Liver (tissue), 8 donors: ENCODE measurements at regions not wholly inside any gene's neighbourhood (a gene's known extent, or its start where the extent isn't known, plus 50 kb on each side); places are given as distances from the start of the nearest gene placed in this dataset.

ENCODE experiments used
- DNase-seq: peaks from one replicate; pipeline ENCODE4 v3.0.0-alpha.2; 2017; ENCODE audit warnings: low spot score
- H3K27ac ChIP-seq, 2 donors: one replicate each; pipeline ENCODE4 v1.7.0; 2013; ENCODE audit warnings: inconsistent platforms in 2 of 2, low read length in 2 of 2, control low read depth in 1 of 2, low read depth in 1 of 2, mild to moderate bottlenecking in 1 of 2
- H3K27me3 ChIP-seq, 4 donors: one replicate each; pipeline versions ENCODE4 v1.6.1 to v1.7.0; 2013; ENCODE audit warnings: low read length in 3 of 4, inconsistent platforms in 1 of 4, mild to moderate bottlenecking in 1 of 4, moderate library complexity in 1 of 4; ENCODE audit not compliant: control insufficient read depth in 4 of 4, insufficient read depth in 4 of 4
- H3K36me3 ChIP-seq, 4 donors: one replicate each; pipeline versions ENCODE4 v1.6.1 to v1.7.0; 2013; ENCODE audit warnings: low read length in 3 of 4, mild to moderate bottlenecking in 3 of 4, low read depth in 1 of 4, moderate library complexity in 1 of 4; ENCODE audit not compliant: control insufficient read depth in 4 of 4, insufficient read depth in 3 of 4
- H3K4me1 ChIP-seq, 4 donors: one replicate each; pipeline versions ENCODE4 v1.6.1 to v1.7.0; 2013; ENCODE audit warnings: low read length in 3 of 4, mild to moderate bottlenecking in 3 of 4, moderate library complexity in 1 of 4; ENCODE audit not compliant: control insufficient read depth in 4 of 4, insufficient read depth in 4 of 4
- H3K4me3 ChIP-seq, 3 donors: one replicate each; pipeline versions ENCODE4 v1.6.1 to v1.7.0; 2013; ENCODE audit warnings: low read length in 3 of 3, control low read depth in 1 of 3, low read depth in 1 of 3, mild to moderate bottlenecking in 1 of 3
- H3K9ac ChIP-seq, 2 donors: one replicate each; pipeline ENCODE4 v1.7.0; 2013; ENCODE audit warnings: low read length in 2 of 2, mild to moderate bottlenecking in 2 of 2, moderate library complexity in 2 of 2, control low read depth in 1 of 2, low read depth in 1 of 2
- H3K9me3 ChIP-seq, 4 donors: one replicate each; pipeline versions ENCODE4 v1.6.1 to v1.7.0; 2013; ENCODE audit warnings: low read length in 3 of 4; ENCODE audit not compliant: control insufficient read depth in 4 of 4
- ATF3 ChIP-seq: IDR thresholded peaks from 2 replicates; pipeline ENCODE4 v1.6.1; 2016; ENCODE audit warnings: antibody characterized with exemption
- EGR1 ChIP-seq, 2 donors: IDR thresholded peaks; 2 replicates each; pipeline ENCODE4 v1.6.1; 2016 to 2018; ENCODE audit warnings: antibody characterized with exemption in 2 of 2, low read depth in 2 of 2
- FOXA1 ChIP-seq: IDR thresholded peaks from 2 replicates; pipeline ENCODE4 v1.6.1; 2016; ENCODE audit warnings: antibody characterized with exemption
- FOXA2 ChIP-seq: IDR thresholded peaks from 2 replicates; pipeline ENCODE4 v1.6.1; 2016; ENCODE audit warnings: antibody characterized with exemption
- GABPA ChIP-seq, 2 donors: IDR thresholded peaks in 1 of 2; conservative IDR thresholded peaks in 1 of 2; 2 replicates each; pipeline ENCODE4 v1.6.1; 2016; ENCODE audit warnings: antibody characterized with exemption in 2 of 2, mild to moderate bottlenecking in 1 of 2, moderate library complexity in 1 of 2
- JUND ChIP-seq, 2 donors: IDR thresholded peaks; 2 replicates each; pipeline ENCODE4 v1.6.1; 2016; ENCODE audit warnings: antibody characterized with exemption in 2 of 2
- MAX ChIP-seq: IDR thresholded peaks from 2 replicates; pipeline ENCODE4 v1.6.1; 2016; ENCODE audit warnings: antibody characterized with exemption
- NR2F2 ChIP-seq: IDR thresholded peaks from 2 replicates; pipeline ENCODE4 v1.6.1; 2016; ENCODE audit warnings: antibody characterized with exemption
- RAD21 ChIP-seq, 2 donors: IDR thresholded peaks; 2 replicates each; pipeline ENCODE4 v1.6.1; 2016; ENCODE audit warnings: antibody characterized with exemption in 2 of 2, mild to moderate bottlenecking in 2 of 2
- REST ChIP-seq: IDR thresholded peaks from 2 replicates; pipeline ENCODE4 v1.6.1; 2016; ENCODE audit warnings: antibody characterized with exemption, mild to moderate bottlenecking
- RXRA ChIP-seq, 2 donors: IDR thresholded peaks; 2 replicates each; pipeline ENCODE4 v1.6.1; 2017 to 2018; ENCODE audit warnings: antibody characterized with exemption in 2 of 2, mild to moderate bottlenecking in 1 of 2
- SP1 ChIP-seq: IDR thresholded peaks from 2 replicates; pipeline ENCODE4 v1.6.1; 2018; ENCODE audit warnings: antibody characterized with exemption, mild to moderate bottlenecking
- TAF1 ChIP-seq: conservative IDR thresholded peaks from 2 replicates; pipeline ENCODE4 v1.6.1; 2016; ENCODE audit warnings: antibody characterized with exemption, mild to moderate bottlenecking
- ZBTB33 ChIP-seq: IDR thresholded peaks from 2 replicates; pipeline ENCODE4 v1.6.1; 2016; ENCODE audit warnings: antibody characterized with exemption
- WGBS: extraction: QIAGEN DNeasy Blood & Tissue Kit; methylation state at CpG from one replicate; pipeline ENCODE4 v1.1.7; 2013; 5-methylcytosine and 5-hydroxymethylcytosine counted together
- TF ChIP-seq, protein P1 (sequence below): fragments of 150-350 bp; IDR thresholded peaks from 2 replicates; pipeline ENCODE4 v1.5.1; 2017; ENCODE audit warnings: improper control_type of control experiment, low read depth, low read length; ENCODE audit not compliant: missing input control
- donor health status: healthy.
- donor health status: healthy.
- donor health status: healthy.
- donor health status: healthy.
- donor health status: healthy.

DNA sequence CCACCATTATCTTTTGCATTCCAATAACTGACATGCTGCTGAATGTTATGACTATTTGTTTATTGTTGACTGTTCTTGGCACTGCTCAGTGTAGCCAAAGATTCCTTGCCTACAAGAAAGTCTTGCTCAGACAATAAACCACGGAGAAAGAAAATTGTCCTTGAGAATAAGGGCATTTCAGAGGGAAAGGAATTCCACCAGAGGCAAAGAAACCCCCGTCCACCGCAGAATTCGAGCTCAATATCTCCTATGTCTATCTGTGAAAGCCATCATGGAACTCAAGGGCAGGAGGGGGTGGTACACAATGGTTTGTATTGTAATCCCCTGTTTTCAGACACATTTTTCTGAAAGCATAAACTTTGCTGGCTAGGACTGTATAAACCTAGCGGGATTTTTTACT is 70.3 kb upstream of the ADAMTS16 start:
- Histone ChIP-seq H3K9ac (no peak overlapping the region), H3K27ac (no peak overlapping the region), H3K4me1 (no peaks in the 10 kb centered on the region), H3K27me3 (no peaks in the 10 kb centered on the region), H3K9me3 (peaks cover 0 to 7% (median 0%) of the 10 kb centered on the region in 4 donors), H3K36me3 (no peaks in the 10 kb centered on the region), H3K4me3 (no peak overlapping the region)
- DNase-seq, result no peak
- TF ChIP-seq REST (no peak), MAX (no peak), FOXA1 (no peak), TAF1 (no peak), FOXA2 (no peak)
- 62% methylated on average over 5 of the region's 5 CpGs for WGBS

DNA sequence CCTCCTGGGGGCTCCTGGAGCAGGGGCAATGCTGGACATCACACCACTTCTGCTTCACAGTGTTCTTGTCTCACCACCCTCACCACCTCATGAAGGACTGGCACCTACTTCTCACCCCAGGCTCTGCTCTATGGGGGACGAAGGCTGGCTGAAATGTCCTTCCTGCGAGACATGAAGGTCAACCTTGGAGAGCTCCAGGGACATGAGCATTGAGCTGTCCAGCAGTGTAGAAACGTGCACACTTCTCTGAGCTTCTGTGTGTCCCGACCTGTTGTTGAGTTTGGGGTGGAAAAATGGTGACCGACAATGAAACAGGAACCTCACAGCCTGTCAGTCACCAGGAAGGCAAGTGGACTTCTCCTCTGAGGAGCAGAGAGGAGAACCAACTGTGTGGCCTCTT is 68.6 kb upstream of the ADAMTS16 start:
- Histone ChIP-seq H3K27me3 (no peaks in the 10 kb centered on the region), H3K4me3 (no peak overlapping the region), H3K36me3 (no peaks in the 10 kb centered on the region), H3K27ac (no peak overlapping the region), H3K9ac (no peak overlapping the region), H3K4me1 (no peaks in the 10 kb centered on the region), H3K9me3 (peaks cover 0 to 7% (median 0%) of the 10 kb centered on the region in 4 donors)
- 74% methylated on average over 5 of the region's 5 CpGs for WGBS
- no peak for TF ChIP-seq ZBTB33
- TF ChIP-seq, protein P1, sequence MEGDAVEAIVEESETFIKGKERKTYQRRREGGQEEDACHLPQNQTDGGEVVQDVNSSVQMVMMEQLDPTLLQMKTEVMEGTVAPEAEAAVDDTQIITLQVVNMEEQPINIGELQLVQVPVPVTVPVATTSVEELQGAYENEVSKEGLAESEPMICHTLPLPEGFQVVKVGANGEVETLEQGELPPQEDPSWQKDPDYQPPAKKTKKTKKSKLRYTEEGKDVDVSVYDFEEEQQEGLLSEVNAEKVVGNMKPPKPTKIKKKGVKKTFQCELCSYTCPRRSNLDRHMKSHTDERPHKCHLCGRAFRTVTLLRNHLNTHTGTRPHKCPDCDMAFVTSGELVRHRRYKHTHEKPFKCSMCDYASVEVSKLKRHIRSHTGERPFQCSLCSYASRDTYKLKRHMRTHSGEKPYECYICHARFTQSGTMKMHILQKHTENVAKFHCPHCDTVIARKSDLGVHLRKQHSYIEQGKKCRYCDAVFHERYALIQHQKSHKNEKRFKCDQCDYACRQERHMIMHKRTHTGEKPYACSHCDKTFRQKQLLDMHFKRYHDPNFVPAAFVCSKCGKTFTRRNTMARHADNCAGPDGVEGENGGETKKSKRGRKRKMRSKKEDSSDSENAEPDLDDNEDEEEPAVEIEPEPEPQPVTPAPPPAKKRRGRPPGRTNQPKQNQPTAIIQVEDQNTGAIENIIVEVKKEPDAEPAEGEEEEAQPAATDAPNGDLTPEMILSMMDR, result no peak
- TF ChIP-seq FOXA1, result no peak
- TF ChIP-seq NR2F2, result no peak
- no peak for TF ChIP-seq FOXA2
- TF ChIP-seq JUND (IDR thresholded peaks at IDR 0.05), result no peak
- TF ChIP-seq SP1, result no peak
- TF ChIP-seq REST, result no peak
- TF ChIP-seq EGR1 (IDR thresholded peaks at IDR 0.05; ENCODE audit: low read depth in 2 of 2), result no peak
- no peak for TF ChIP-seq RXRA (IDR thresholded peaks at IDR 0.05)
- TF ChIP-seq GABPA (IDR thresholded peaks at IDR 0.05 in 1 of 2, conservative IDR thresholded peaks at IDR 0.05 in 1 of 2), result no peak
- TF ChIP-seq RAD21 (IDR thresholded peaks at IDR 0.05), result no peak
- TF ChIP-seq MAX, result no peak
- TF ChIP-seq ATF3, result no peak
- no peak for DNase-seq
